Pancreas (tissue), 10 donors: ENCODE measurements at regions not wholly inside any gene's neighbourhood (a gene's known extent, or its start where the extent isn't known, plus 50 kb on each side); places are given as distances from the start of the nearest gene placed in this dataset.
A peak's percentile ranks its signal among the peaks of the same experiment; 100 is the strongest.

ENCODE experiments used
- ATAC-seq, 4 donors: fragments of 200-7000 bp; cut with Tn5 transposase; one replicate each; pipeline versions ENCODE4 v1.8.0 to v1.9.1; 2020; ENCODE audit warnings: mild to moderate bottlenecking in 4 of 4, moderate library complexity in 4 of 4
- DNase-seq, 6 donors: peaks; one replicate each; pipeline ENCODE4 v3.0.0-alpha.2; 2020
- FAIRE-seq: peaks from 2 replicates; lab custom pipeline; 2012; peaks lifted over from hg19 to GRCh38; lab: Jason Lieb, UNC
- H3K27ac ChIP-seq, 4 donors: fragments of 200-600 bp; sonication (generic); 1 replicate in 3 of 4; 2 replicates in 1 of 4; pipeline versions ENCODE4 v1.5.0 to v1.8.0; 2020
- H3K27me3 ChIP-seq, 4 donors: fragments of 200-600 bp; one replicate each; pipeline ENCODE4 v1.8.0; 2021
- H3K36me3 ChIP-seq, 3 donors: fragments of 200-600 bp; sonication (generic) in 1 of 3; one replicate each; pipeline versions ENCODE4 v1.5.0 to v1.8.0; 2020 to 2021
- H3K4me1 ChIP-seq, 3 donors: fragments of 200-600 bp; one replicate each; pipeline ENCODE4 v1.8.0; 2021
- H3K4me3 ChIP-seq, 4 donors: fragments of 200-600 bp; sonication (generic) in 2 of 4; one replicate each; pipeline versions ENCODE4 v1.5.0 to v1.8.0; 2020 to 2021
- H3K9me3 ChIP-seq, 4 donors: fragments of 200-600 bp; one replicate each; pipeline ENCODE4 v1.8.0; 2021
- CTCF ChIP-seq, 4 donors: fragments of 200-600 bp; sonication (generic) in 3 of 4; IDR thresholded peaks; one replicate each; pipeline versions ENCODE4 v1.5.0 to v1.8.0; 2021; ENCODE audit warnings: antibody characterized with exemption in 4 of 4
- WGBS, 2 donors: extraction: QIAGEN DNeasy Blood & Tissue Kit; methylation state at CpG; one replicate each; pipeline ENCODE4 v1.1.7; 2013; 5-methylcytosine and 5-hydroxymethylcytosine counted together
- intact Hi-C, 3 donors: fragments of 100-400 bp; cut with DNase I; formaldehyde crosslinking; loops; one replicate each; pipeline versions ENCODE4 v1.11.1 to v1.14.2; 2022
- donor health status: healthy with polysubstance abuse.
- donor health status: DM: no; HTN: no; CAD: no; lungs with moderate emphysema.
- donor health status: DM: no; HTN: no; CAD: no.
- donor health status: control.
- donor health status: control.
- donor health status: Bipolar disorder and iron deficiency.
- donor health status: DM: yes; HTN: yes; CAD: no.
- donor health status: DM: no; HTN: no; CAD: no.
- donor health status: DM: no; HTN: no; CAD: no.
- donor health status: DM: yes; HTN: yes; CAD: no.

GRCh38 chr7:4436361-4436895, 245.7 kb upstream of the FOXK1 start:
- Histone ChIP-seq H3K9me3 (no peaks in the 10 kb centered on the region), H3K4me3 (no peak overlapping the region), H3K4me1 (peaks cover 0 to 3% (median 0%) of the 10 kb centered on the region in 3 donors), H3K27ac (no peak overlapping the region), H3K36me3 (no peaks in the 10 kb centered on the region), H3K27me3 (no peaks in the 10 kb centered on the region)
- peak; percentile 76 to 93 (median 88) for ATAC-seq
- WGBS, 2 donors: 20% methylated on average over 5 of the region's 5 CpGs
- no peak for FAIRE-seq
- no peak for TF ChIP-seq CTCF (IDR thresholded peaks at IDR 0.05)
- no peak for DNase-seq
- intact Hi-C loops: no loop called here

- peaks cover 0 to 3% (median 0%) of the 10 kb centered on the region in 3 donors for H3K4me1 ChIP-seq
- 27 to 30% methylated on average over 3 of the region's 3 CpGs for WGBS, 2 donors
- H3K27me3 ChIP-seq: no peaks in the 10 kb centered on the region
- ATAC-seq (peak in 3 of 4 donors; percentile 32 to 45 (median 32)), FAIRE-seq (no peak), DNase-seq (no peak)
- H3K9me3 ChIP-seq: no peaks in the 10 kb centered on the region
- H3K36me3 ChIP-seq: no peaks in the 10 kb centered on the region
- H3K27ac ChIP-seq: no peak overlapping the region
- no peak overlapping the region for H3K4me3 ChIP-seq
- intact Hi-C loops: no loop called here
- no peak for TF ChIP-seq CTCF (IDR thresholded peaks at IDR 0.05)
Observed at GRCh38 chr7:4436936-4437335, 245.2 kb upstream of the FOXK1 start.

- Histone ChIP-seq H3K9me3 (no peaks in the 10 kb centered on the region), H3K27me3 (no peaks in the 10 kb centered on the region), H3K36me3 (no peaks in the 10 kb centered on the region), H3K27ac (no peak overlapping the region), H3K4me1 (peaks cover 0 to 3% (median 0%) of the 10 kb centered on the region in 3 donors), H3K4me3 (no peak overlapping the region)
- WGBS, 2 donors: 70 to 83% methylated on average over 4 of the region's 4 CpGs
- ATAC-seq (no peak), FAIRE-seq (no peak), DNase-seq (no peak)
- intact Hi-C loops: no loop called here
- no peak for TF ChIP-seq CTCF (IDR thresholded peaks at IDR 0.05)
Observed at GRCh38 chr7:4437916-4438315, 244.2 kb upstream of the FOXK1 start.

GRCh38 chr7:4438723-4439245, 243.3 kb upstream of the FOXK1 start:
- DNase-seq (no peak), FAIRE-seq (no peak), ATAC-seq (no peak)
- H3K36me3 ChIP-seq: no peaks in the 10 kb centered on the region
- H3K27me3 ChIP-seq: no peaks in the 10 kb centered on the region
- peaks cover 0 to 3% (median 0%) of the 10 kb centered on the region in 3 donors for H3K4me1 ChIP-seq
- 93 to 100% methylated on average over 1 of the region's 1 CpG for WGBS, 2 donors
- H3K4me3 ChIP-seq: no peak overlapping the region
- no peak for TF ChIP-seq CTCF (IDR thresholded peaks at IDR 0.05)
- intact Hi-C loops: no loop called here
- no peak overlapping the region for H3K27ac ChIP-seq
- no peaks in the 10 kb centered on the region for H3K9me3 ChIP-seq

DNA sequence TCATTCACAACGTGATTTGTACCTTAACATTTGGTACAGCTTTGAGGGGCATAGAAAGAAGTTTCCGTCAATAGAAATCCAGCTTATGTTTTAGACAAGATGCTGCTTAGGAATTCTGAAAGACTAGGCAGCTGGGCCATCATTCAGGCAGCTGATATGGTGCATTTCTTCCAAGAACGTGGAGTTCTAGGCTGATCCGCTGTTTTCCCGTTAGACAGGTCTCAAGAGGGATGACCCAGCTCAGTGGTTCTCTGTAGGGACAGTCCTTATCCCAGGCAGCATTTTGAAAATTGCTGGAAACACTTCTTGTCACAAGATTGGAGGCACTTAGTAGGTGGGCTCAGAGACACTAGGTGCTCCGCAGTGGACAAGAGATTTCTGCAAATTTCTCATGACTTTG, 242.7 kb upstream of the FOXK1 start:
- Histone ChIP-seq H3K27me3 (no peaks in the 10 kb centered on the region), H3K36me3 (no peaks in the 10 kb centered on the region), H3K9me3 (no peaks in the 10 kb centered on the region), H3K4me1 (peaks cover 0 to 3% (median 0%) of the 10 kb centered on the region in 3 donors), H3K27ac (no peak overlapping the region), H3K4me3 (no peak overlapping the region)
- TF ChIP-seq CTCF (IDR thresholded peaks at IDR 0.05): no peak
- DNase-seq: no peak
- no peak for FAIRE-seq
- WGBS, 2 donors: 64 to 65% methylated on average over 6 of the region's 6 CpGs
- intact Hi-C loops: no loop called here
- no peak for ATAC-seq
